HL-60/S4 treated with retinoic acid at 250 ng/mL for 4 days and 3 days (cell line): ENCODE measurements at regions not wholly inside any gene's neighbourhood (a gene's known extent, or its start where the extent isn't known, plus 50 kb on each side); places are given as distances from the start of the nearest gene placed in this dataset.

Experiments used
- in situ Hi-C: fragments of 300-500 bp; cut with MboI; formaldehyde crosslinking; loops from 2 replicates; pipeline ENCODE4 v1.7.0; 2022; ENCODE audit warnings: low sequenced_read_pairs

DNA sequence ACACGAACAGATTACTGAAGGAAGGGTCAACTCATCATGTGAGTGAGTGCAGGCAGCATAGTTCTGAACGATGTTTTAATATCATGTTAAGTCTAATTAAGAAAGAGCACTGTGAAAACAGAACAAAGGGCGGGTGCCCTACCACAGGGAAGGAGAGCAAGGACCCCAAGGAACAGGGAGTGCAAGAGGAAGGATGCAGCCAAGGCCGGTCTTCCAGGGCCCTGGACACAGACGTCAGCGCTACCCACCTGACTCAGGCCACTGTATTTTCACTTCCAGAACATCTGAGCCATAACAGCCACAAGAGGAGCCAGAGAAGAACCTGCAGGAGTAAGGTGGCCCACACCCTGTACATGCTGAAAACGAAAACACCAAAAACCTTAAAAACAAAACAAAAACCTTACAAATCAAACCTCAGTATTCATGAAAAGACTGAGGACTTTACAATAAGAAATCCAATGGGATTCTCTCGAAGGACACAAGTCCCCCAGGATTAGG is 506.1 kb upstream of the AKR1E2 start:
- in situ Hi-C loops, result no loop called here

GRCh38 chr10:4316161-4316810 is 509.7 kb upstream of the AKR1E2 start:
- in situ Hi-C loops, result no loop called here

DNA sequence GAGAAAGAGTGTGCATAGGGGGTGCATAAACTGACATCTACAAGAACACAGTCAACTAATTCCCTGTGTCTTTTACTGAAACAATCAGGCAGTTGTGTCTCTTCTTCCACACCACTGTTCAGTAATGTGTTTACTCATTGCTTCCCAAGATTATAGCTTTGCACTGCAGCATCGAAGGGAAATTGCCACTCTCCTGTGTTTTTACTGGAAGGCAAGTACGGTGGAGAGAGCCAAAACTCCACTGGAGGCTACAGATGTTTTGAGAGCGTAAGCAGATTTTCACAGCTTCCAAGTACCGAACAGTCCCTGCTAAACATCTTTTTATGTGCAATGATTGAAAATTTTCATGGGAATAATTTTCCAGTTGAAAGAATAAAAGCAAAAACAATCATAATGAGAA is 510.5 kb upstream of the AKR1E2 start:
- in situ Hi-C loops, result no loop called here

DNA sequence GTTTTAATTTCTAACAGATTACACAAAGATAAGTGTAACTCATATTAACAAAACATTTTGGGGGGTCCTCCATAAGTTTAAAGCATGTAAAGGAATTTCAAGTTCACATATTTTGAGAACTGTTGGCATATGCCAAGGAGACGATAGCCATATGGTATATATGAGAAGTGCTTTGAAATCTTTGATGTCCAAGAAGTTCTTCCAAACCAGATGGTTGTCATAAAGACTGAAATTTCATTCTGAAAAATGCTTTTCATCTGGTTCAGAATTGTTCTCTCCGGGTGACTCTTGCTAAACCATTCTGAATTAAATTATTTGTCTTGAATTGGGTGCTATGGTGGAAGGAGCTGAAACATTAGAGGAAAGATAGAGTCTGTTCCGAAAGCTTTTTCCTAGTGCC is 513.0 kb upstream of the AKR1E2 start:
- in situ Hi-C loops, result no loop called here

DNA sequence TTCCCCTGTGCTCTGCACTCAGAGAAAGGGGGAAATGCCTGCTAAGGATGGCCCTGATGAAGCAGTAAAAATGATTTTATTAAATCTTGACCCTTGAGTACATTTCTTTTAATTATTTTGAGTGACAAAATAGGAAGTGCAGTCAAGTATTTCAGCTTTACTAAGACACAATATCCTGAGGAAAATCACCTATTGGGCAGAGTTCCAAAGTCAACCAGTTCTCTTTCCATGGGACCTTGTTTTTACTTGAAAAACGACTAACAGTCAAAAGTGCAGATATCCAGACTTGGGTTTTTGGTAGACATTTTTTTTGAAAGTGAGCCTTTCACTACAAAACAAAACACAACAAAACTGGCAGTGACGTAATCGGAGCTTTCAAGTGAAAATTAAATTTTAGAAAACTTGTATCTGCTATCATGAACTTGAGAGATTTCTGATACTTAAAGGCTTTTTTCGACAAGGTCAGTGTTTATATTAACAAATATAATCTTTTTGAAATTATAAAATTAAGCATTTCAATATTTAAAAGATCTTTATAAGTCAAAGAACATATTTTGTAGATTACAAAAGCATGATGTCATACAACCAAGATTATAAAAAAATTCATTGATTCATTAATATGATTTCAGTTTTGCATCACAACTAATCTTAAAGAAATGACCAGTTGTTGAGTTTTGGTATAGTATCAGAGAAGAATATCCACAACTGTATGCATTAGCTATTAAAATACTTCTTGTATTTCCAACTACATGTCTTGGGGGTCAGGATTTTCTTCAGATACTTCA is 513.8 kb upstream of the AKR1E2 start:
- in situ Hi-C loops, result no loop called here

DNA sequence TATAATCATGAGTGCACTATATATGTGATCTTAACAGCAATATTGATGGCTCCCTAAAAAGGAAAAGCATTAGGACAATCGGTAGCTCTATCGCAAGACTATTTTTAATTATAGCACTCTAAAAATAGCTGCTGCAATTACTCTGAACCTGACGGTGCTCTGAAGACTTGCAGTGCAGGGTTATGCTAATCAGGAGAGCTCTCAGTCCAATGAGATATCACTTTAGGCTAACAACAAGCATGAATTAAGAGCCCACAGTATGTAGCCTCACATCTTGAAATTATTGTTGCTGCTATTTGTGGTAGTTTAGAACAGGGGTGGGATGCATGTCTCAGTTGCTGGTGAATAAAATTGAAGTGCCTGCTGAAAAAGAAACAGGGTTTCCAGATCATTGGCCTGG is 515.8 kb upstream of the AKR1E2 start:
- in situ Hi-C loops, result no loop called here

GRCh38 chr10:4307910-4308309 is 518.1 kb upstream of the AKR1E2 start:
- in situ Hi-C loops, result no loop called here

DNA sequence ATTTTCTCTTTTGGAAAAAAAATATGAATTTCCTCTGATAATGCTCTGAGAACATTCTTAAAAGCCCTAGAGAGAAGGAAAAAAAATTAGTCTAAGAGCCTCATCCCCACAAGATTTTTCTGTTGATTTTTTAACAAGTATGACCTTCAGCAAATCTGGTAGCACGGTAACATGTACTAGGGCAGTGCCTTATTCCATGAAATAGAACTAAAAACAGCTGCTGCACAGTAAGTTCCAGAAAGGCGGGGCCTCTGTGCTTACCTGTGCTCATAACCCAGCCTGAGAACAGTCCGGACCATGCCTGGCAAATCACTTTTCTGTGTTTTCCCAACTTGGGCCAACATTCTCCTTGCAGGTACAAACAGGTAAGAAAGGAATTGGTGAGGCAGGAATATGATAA is 519.1 kb upstream of the AKR1E2 start:
- in situ Hi-C loops, result no loop called here

DNA sequence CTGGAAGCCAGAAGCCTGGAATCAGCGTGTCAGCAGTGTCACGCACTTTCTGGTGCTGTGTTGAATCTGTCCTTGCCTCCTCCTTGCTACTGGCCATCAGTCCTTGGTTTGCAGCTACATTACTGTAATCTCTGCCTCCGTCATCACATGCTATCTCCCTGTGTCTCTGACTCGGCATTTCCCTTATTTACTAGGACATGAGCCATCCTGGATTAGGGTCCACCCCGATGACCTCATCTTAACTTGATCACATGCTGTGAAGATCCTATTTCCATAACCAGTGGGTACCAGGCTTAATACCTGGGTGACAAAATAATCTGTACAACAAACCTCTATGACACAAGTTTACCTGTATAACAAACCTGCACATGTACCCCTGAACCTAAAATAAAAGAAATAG is 518.0 kb upstream of the KLF6 start:
- in situ Hi-C loops, result no loop called here

- in situ Hi-C loops, result no loop called here
These were observed 516.5 kb upstream of the KLF6 start for GRCh38 chr10:4301291-4302045.

DNA sequence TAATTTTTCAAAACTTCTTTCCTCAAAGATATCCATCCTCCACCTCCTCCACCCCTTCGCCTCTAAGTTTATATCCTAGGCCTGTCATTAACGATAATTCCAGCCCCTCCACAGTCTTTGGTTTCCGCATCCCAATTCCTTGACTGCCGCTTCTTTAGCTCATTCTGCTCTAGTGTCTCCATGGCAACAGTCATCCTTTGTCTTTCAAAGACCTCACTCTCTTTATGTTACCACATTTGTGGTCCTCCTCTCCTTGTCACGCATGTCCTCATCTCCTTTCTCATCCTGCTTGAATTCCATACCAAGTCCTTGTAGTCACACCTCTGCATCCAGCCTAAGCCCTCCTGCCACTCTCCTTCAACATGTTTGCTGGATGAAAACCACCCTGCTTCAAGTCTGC is 511.2 kb upstream of the KLF6 start:
- in situ Hi-C loops, result no loop called here

- in situ Hi-C loops, result no loop called here
These were observed 510.2 kb upstream of the KLF6 start for GRCh38 chr10:4294996-4295792.

- in situ Hi-C loops, result no loop called here
These were observed 509.3 kb upstream of the KLF6 start for GRCh38 chr10:4294271-4294670.

- in situ Hi-C loops, result no loop called here
These were observed 507.0 kb upstream of the KLF6 start for GRCh38 chr10:4291990-4292389.

DNA sequence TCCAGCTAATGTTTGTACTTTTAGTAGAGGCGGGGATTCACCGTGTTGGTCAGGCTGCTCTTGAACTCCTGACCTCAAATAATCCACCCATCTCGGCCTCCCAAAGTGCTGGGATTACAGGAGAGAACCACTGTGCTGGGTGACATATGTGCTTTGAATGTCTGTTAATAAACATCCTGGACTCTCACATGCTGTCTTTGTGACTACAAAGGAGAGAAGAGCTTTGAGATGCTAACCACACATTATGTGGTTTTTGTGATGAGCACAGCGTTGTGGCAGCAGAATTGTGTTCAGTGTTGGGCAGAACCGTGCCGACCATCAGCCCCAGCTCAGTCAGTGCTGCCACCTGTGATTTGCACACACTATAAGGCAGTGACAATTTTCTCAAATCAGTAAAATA is 500.1 kb upstream of the KLF6 start:
- in situ Hi-C loops, result no loop called here

GRCh38 chr10:4283846-4284610 is 499.0 kb upstream of the KLF6 start:
- in situ Hi-C loops, result no loop called here

- in situ Hi-C loops, result no loop called here
These were observed 497.5 kb upstream of the KLF6 start for GRCh38 chr10:4282496-4282895.

DNA sequence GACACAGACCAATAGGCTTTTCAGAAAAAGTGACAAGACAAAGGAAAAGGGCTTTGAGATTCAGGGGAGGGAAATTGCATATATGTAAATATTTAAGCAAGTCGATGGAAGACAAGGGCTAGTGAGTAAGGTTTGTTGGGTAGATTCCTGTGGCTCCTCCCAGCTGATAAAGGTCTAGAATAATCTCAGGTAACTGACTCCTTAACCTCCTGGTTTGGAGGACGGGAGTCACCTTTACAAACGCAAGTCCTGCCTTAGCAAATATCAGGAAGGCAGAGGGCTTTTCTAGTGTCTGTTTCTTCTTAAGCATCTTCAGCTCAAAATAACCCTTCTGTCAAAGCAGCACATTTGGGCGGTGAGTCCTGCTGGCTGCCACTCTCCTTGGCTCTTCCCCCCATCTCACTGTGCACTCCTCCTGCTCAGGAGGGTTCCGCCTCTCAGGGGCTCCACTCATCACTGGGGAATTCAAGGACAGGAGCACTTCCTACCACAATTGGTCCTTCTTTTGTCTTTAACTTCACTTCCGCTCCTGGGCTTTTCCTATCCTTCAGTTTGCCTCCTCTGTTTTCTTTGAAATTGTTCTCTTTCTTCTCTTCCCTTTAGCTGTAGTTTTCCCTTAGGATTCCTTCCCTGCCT is 496.3 kb upstream of the KLF6 start:
- in situ Hi-C loops, result no loop called here

- in situ Hi-C loops, result no loop called here
These were observed 495.6 kb upstream of the KLF6 start for GRCh38 chr10:4280461-4281189.
